Endothelial cell of umbilical vein (primary cell): ENCODE measurements at regions not wholly inside any gene's neighbourhood (a gene's known extent, or its start where the extent isn't known, plus 50 kb on each side); places are given as distances from the start of the nearest gene placed in this dataset.

ENCODE experiments used
- POLR2A ChIP-seq: IDR thresholded peaks from 2 replicates; pipeline ENCODE4 v1.6.1; 2012; ENCODE audit warnings: low read depth, mild to moderate bottlenecking, control low read depth, low read length
- POLR2AphosphoS5 ChIP-seq: IDR thresholded peaks from 2 replicates; pipeline ENCODE4 v1.6.1; 2012; ENCODE audit warnings: low read depth, mild to moderate bottlenecking, control low read depth, low read length, moderate library complexity; ENCODE audit not compliant: insufficient read depth
- TF ChIP-seq, protein P1 (sequence below), 2 donors: IDR thresholded peaks; 1 replicate in 1 of 2; 2 replicates in 1 of 2; pipeline ENCODE4 v1.5.1; 2011; ENCODE audit warnings: low read length in 2 of 2, mild to moderate bottlenecking in 2 of 2, moderate library complexity in 2 of 2, control low read depth in 1 of 2, inconsistent platforms in 1 of 2, low read depth in 1 of 2; ENCODE audit not compliant: insufficient read depth in 1 of 2; ENCODE audit errors: extremely low read depth in 1 of 2

DNA sequence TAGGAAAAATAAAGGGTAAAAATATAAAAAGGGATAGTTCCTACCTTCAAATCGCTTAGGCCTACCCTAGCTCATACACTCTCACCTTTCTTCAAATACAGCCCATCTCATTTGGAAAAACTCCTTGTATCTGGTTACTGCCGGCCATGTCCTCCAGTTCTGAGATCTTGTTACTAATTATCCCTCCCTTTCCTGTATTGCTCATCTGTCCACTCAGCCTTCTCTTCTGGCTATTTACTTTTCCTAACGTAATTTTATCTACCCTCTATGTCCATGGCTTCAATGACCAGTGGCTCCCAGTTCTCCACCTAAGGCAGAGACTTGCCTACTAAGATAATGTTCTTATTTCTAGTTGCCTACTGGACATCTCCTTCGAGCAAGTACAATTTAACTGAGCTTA is 342.9 kb upstream of the ACVR2A start:
- TF ChIP-seq, protein P1, sequence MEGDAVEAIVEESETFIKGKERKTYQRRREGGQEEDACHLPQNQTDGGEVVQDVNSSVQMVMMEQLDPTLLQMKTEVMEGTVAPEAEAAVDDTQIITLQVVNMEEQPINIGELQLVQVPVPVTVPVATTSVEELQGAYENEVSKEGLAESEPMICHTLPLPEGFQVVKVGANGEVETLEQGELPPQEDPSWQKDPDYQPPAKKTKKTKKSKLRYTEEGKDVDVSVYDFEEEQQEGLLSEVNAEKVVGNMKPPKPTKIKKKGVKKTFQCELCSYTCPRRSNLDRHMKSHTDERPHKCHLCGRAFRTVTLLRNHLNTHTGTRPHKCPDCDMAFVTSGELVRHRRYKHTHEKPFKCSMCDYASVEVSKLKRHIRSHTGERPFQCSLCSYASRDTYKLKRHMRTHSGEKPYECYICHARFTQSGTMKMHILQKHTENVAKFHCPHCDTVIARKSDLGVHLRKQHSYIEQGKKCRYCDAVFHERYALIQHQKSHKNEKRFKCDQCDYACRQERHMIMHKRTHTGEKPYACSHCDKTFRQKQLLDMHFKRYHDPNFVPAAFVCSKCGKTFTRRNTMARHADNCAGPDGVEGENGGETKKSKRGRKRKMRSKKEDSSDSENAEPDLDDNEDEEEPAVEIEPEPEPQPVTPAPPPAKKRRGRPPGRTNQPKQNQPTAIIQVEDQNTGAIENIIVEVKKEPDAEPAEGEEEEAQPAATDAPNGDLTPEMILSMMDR (IDR thresholded peaks at IDR 0.05; ENCODE audit: extremely low read depth in 1 of 2, insufficient read depth in 1 of 2, low read depth in 1 of 2, low read length in 2 of 2) = no peak
- TF ChIP-seq POLR2A (no peak), POLR2AphosphoS5 (no peak)
